ENCODE measurements at regions not wholly inside any gene's neighbourhood (a gene's known extent, or its start where the extent isn't known, plus 50 kb on each side); places are given as distances from the start of the nearest gene placed in this dataset.

DNA sequence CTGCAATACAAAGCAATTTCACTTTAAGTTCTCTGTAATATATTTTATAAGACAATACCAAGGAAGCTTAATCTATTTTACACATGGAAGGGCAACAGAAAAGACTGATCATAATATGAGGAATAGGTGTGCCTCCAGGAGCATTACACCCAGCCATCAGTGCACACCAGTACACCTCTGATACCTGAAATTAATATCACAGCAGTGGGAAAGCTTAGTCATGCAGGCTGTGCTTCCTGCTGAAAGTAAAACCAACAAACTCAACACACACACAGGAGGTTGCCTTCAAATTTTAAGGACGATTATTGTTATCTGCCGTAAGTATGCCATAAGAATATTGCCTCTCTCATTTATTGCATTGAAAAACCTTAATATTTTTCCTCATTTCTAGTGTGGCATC lies 1119.1 kb upstream of the TENM4 start:
- H3K4me3 ChIP-seq (replicated peaks; ENCODE audit: low read depth, low read length) = no peak overlapping the region
- no peak for DNase-seq (ENCODE audit: extremely low read depth, low read depth)
- TF ChIP-seq, protein P1, sequence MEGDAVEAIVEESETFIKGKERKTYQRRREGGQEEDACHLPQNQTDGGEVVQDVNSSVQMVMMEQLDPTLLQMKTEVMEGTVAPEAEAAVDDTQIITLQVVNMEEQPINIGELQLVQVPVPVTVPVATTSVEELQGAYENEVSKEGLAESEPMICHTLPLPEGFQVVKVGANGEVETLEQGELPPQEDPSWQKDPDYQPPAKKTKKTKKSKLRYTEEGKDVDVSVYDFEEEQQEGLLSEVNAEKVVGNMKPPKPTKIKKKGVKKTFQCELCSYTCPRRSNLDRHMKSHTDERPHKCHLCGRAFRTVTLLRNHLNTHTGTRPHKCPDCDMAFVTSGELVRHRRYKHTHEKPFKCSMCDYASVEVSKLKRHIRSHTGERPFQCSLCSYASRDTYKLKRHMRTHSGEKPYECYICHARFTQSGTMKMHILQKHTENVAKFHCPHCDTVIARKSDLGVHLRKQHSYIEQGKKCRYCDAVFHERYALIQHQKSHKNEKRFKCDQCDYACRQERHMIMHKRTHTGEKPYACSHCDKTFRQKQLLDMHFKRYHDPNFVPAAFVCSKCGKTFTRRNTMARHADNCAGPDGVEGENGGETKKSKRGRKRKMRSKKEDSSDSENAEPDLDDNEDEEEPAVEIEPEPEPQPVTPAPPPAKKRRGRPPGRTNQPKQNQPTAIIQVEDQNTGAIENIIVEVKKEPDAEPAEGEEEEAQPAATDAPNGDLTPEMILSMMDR (IDR thresholded peaks at IDR 0.05; ENCODE audit: low read depth, low read length, missing control alignments) = no peak

DNA sequence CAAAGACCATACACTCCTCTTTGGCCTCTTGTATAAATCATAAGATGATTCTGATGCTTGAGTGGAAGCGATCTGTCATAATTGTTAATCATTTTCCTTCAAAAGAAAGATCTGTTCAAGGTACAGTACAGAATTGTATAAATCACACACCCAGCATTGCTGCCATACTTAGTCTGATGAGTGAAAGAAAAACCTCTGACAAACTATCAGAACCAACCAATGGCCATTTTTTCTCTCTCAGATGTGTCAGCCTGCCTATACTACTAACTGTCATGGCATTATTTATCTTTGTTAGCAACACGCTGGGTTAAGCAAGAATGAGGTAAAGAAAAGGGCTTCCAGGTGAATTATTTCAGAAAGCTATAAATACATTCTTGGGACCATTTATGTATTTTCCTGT lies 1112.7 kb upstream of the TENM4 start:
- TF ChIP-seq, protein P1 (IDR thresholded peaks at IDR 0.05; ENCODE audit: low read depth, low read length, missing control alignments) = no peak

DNA sequence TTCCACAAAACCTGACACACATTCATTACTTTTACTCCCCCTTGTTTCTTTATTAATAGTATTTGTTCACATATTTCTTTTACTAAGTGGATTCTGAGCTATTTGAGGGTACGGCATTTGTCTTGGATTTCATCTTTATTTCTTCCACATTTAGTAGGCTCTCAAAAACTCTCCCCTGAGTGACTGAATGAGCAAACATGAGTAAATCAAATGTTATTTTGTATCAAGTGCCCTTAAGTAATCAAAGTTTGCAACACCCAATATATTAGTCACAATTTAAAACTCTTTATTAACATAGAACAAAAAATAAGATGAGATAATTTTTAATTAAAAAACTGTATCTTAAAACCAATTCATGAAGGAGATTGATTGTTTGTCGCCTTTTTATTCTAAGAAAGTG lies 1101.9 kb upstream of the TENM4 start:
- no peak for DNase-seq (ENCODE audit: extremely low read depth, low read depth)
- H3K4me3 ChIP-seq (replicated peaks; ENCODE audit: low read depth, low read length) = no peak overlapping the region
- TF ChIP-seq, protein P1 (IDR thresholded peaks at IDR 0.05; ENCODE audit: low read depth, low read length, missing control alignments) = no peak

More for the DNA sequence above, 1112.7 kb upstream of the TENM4 start:
- DNase-seq (ENCODE audit: extremely low read depth, low read depth) = no peak
- no peak overlapping the region for H3K4me3 ChIP-seq (replicated peaks; ENCODE audit: low read depth, low read length)

DNA sequence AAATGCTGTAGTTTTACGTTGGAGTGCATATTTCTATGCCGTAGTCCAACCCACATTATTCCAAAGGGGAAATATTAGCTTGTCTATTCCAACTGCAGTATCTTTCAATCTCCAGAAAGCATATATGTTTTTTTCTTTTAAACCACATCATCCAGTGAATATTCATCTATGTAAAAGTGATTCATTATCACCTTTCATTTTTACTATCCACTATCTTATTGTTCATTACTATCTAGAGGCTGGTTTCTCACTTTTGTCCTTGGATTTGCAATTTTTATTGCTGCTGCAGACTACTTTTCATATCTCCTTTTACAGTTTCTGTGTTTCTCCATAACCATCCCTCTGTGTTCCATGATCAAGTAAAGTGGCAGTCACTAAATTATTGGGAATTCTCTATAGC lies 1097.2 kb upstream of the TENM4 start:
- TF ChIP-seq, protein P1 (IDR thresholded peaks at IDR 0.05; ENCODE audit: low read depth, low read length, missing control alignments) = no peak
- H3K4me3 ChIP-seq (replicated peaks; ENCODE audit: low read depth, low read length) = no peak overlapping the region
- no peak for DNase-seq (ENCODE audit: extremely low read depth, low read depth)

DNA sequence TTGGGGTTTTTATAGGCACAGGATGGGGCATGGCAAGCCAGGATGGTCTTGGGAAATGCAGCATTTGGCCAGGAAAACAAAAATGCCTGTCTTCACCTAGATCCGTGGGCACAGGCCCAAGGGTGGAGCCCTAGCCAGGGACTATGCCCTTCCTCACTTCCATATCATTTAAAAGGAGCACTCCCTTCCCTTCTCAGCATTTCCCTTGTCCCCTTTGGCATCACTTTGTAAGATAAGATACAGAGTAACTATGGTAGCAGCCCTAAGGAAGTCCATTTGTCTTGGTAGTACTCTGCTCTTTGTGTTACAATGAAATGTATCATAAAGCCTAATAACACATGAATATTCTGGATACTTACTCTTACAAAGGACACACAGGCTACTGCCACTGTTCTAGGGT lies 1092.6 kb upstream of the TENM4 start:
- TF ChIP-seq, protein P1 (IDR thresholded peaks at IDR 0.05; ENCODE audit: low read depth, low read length, missing control alignments) = no peak
- no peak for DNase-seq (ENCODE audit: extremely low read depth, low read depth)

DNA sequence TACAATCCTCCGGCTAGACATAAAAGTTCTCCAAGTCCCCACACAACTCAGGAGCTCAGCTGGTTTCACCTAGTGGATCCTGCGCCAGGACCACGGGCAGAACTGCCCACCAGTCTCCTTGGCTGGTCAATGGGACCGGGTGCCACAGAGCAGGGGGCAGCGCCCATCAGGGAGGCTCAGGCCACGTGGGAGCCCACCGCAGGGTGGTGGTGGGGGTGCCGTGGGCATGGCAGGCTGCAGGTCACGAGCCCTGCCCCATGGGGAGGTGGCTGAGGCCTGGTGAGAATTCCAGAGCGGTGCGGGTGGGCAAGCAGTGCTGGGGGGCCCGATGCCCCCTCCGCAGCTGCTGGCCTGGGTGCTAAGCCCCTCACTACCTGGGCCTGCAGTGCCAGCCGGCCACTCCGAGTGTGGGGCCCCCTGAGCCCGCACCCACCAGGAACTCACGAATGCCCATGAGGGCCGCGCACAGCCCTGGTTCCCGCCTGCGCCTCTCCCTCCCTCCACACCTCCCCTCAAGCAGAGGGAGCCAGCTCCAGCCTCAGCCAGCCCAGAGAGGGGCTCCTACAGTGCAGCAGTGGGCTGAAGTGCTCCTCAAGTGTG lies 1091.9 kb upstream of the TENM4 start:
- H3K4me3 ChIP-seq (replicated peaks; ENCODE audit: low read depth, low read length) = no peak overlapping the region
- TF ChIP-seq, protein P1 (IDR thresholded peaks at IDR 0.05; ENCODE audit: low read depth, low read length, missing control alignments) = no peak
- no peak for DNase-seq (ENCODE audit: extremely low read depth, low read depth)

More for the DNA sequence above, 1092.6 kb upstream of the TENM4 start:
- no peak overlapping the region for H3K4me3 ChIP-seq (replicated peaks; ENCODE audit: low read depth, low read length)

DNA sequence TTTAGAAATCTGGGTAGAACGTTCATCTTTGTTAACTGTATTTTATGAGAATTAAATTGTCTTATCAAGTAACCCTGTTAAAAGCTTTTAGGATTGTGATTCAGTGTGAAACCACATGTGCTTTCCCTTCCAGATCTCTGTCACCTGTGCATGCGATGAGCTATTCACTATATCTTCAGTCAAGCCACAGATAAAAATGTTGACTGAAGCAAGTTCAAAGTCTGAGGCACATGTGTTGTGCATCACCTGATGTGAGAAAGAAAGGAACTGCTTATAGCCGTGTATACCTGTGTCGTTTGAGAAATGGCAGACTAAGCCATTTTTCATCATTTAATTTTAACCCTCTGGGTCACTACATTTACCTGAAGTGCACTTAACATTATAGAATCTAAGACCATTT lies 1088.9 kb upstream of the TENM4 start:
- no peak for DNase-seq (ENCODE audit: extremely low read depth, low read depth)
- TF ChIP-seq, protein P1 (IDR thresholded peaks at IDR 0.05; ENCODE audit: low read depth, low read length, missing control alignments) = no peak
- H3K4me3 ChIP-seq (replicated peaks; ENCODE audit: low read depth, low read length) = no peak overlapping the region

Measured in HFF-Myc (cell line).